ENCODE measurements at regions not wholly inside any gene's neighbourhood (a gene's known extent, or its start where the extent isn't known, plus 50 kb on each side); places are given as distances from the start of the nearest gene placed in this dataset.

DNA sequence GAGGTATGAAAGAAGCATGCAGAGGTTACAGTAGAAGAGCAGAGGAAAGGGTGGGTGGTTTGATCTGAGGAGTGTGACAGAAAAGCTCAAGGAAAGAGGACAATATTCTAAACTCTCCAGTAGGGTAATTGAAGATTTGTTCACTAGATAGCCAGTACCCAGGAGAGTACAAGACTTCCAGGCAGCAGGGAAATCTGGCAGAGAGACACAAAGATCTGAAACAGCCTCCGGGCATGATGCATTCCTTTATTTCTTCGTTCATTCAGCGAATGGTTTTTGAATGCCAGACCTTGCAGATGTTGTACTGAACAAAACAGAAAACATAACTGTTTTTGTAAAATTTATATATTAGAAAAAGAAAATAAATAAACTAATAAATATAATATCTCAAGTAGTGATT is 766.6 kb downstream of the FAT4 start:
- TF ChIP-seq CTCF (IDR thresholded peaks at IDR 0.05): no peak
- no peak for TF ChIP-seq POLR2AphosphoS5 (IDR thresholded peaks at IDR 0.05)
- TF ChIP-seq EP300 (IDR thresholded peaks at IDR 0.05): no peak
- TF ChIP-seq POLR2A (IDR thresholded peaks at IDR 0.05): no peak
